ENCODE measurements at regions not wholly inside any gene's neighbourhood (a gene's known extent, or its start where the extent isn't known, plus 50 kb on each side); places are given as distances from the start of the nearest gene placed in this dataset.

GRCh38 chr9:18184401-18184800 lies 289.6 kb upstream of the ADAMTSL1 start:
- in situ Hi-C loops (cut with HindIII; ENCODE audit: extremely low pct_ligation_motif_present, low pct_unique_long_range_greater_than_20kb), result no loop called here
- H3K4me3 ChIP-seq (replicated peaks in 1 of 3; ENCODE audit: insufficient read depth in 1 of 3, low read depth in 2 of 3, low read length in 3 of 3), result no peak overlapping the region
- no peaks in the 10 kb centered on the region for H3K4me1 ChIP-seq (ENCODE audit: insufficient read depth, low read length)
- intact Hi-C loops (cut with micrococcal nuclease; ENCODE audit: unreplicated experiment), result no loop called here
- WGBS (ENCODE audit: low lambda C conversion rate), result 26% methylated on average over 4 of the region's 4 CpGs
- H4K20me1 ChIP-seq (ENCODE audit: insufficient read depth, low read length), result no peaks in the 10 kb centered on the region
- H3K27me3 ChIP-seq (ENCODE audit: control insufficient read depth in 1 of 2, insufficient read depth in 2 of 2, low read length in 2 of 2), result no peaks in the 10 kb centered on the region
- H3K9me3 ChIP-seq (ENCODE audit: low read length), result no peaks in the 10 kb centered on the region
- DNase-seq (ENCODE audit: low spot score), result no peak
- no peak for ATAC-seq
- no peaks in the 10 kb centered on the region for H3K79me2 ChIP-seq (ENCODE audit: insufficient read depth, low read length)
- no peak overlapping the region for H3K27ac ChIP-seq (ENCODE audit: extremely low read length, insufficient read depth, low read length)
- ChIA-PET POLR2A (no interaction called here), CTCF (ENCODE audit: low intra/inter-chr PET ratio, low total read pairs) (no interaction called here)
- H2AFZ ChIP-seq (ENCODE audit: low read length), result no peak overlapping the region
- no peak overlapping the region for H3K4me2 ChIP-seq (ENCODE audit: low read depth, low read length)
- no peak overlapping the region for H3K9ac ChIP-seq (ENCODE audit: insufficient read depth, low read depth, low read length)
- BruUV-seq (replicated peaks), result no TSS peak
- FAIRE-seq, result no peak
- no peaks in the 10 kb centered on the region for H3K36me3 ChIP-seq (replicated peaks in 1 of 2; ENCODE audit: control insufficient read depth in 1 of 2, insufficient read depth in 2 of 2, low read length in 2 of 2)
- TF ChIP-seq ZNF101 (CRISPR knock-in tag; IDR thresholded peaks at IDR 0.05; ENCODE audit: borderline replicate concordance, low read depth) (no peak), ARNT2 (CRISPR knock-in tag; IDR thresholded peaks at IDR 0.05; ENCODE audit: low read depth) (no peak), GATA4 (IDR thresholded peaks at IDR 0.05; ENCODE audit: borderline replicate concordance, low read depth) (no peak), POGK (CRISPR knock-in tag; conservative IDR thresholded peaks at IDR 0.05) (no peak), ZNF550 (CRISPR knock-in tag; IDR thresholded peaks at IDR 0.05; ENCODE audit: borderline replicate concordance) (no peak), SKI (IDR thresholded peaks at IDR 0.05; ENCODE audit: partially characterized antibody) (no peak), ZNF878 (CRISPR knock-in tag; IDR thresholded peaks at IDR 0.05) (no peak), RXRA (CRISPR knock-in tag; IDR thresholded peaks at IDR 0.05) (no peak), AKNA (CRISPR knock-in tag; IDR thresholded peaks at IDR 0.05; ENCODE audit: borderline replicate concordance) (no peak), ZNF264 (CRISPR knock-in tag; IDR thresholded peaks at IDR 0.05) (no peak)
- TF ChIP-seq, protein P1, sequence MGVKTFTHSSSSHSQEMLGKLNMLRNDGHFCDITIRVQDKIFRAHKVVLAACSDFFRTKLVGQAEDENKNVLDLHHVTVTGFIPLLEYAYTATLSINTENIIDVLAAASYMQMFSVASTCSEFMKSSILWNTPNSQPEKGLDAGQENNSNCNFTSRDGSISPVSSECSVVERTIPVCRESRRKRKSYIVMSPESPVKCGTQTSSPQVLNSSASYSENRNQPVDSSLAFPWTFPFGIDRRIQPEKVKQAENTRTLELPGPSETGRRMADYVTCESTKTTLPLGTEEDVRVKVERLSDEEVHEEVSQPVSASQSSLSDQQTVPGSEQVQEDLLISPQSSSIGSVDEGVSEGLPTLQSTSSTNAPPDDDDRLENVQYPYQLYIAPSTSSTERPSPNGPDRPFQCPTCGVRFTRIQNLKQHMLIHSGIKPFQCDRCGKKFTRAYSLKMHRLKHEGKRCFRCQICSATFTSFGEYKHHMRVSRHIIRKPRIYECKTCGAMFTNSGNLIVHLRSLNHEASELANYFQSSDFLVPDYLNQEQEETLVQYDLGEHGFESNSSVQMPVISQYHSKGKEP (CRISPR knock-in tag; IDR thresholded peaks at IDR 0.05), result no peak
- TF ChIP-seq, protein P2, sequence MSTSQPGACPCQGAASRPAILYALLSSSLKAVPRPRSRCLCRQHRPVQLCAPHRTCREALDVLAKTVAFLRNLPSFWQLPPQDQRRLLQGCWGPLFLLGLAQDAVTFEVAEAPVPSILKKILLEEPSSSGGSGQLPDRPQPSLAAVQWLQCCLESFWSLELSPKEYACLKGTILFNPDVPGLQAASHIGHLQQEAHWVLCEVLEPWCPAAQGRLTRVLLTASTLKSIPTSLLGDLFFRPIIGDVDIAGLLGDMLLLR (CRISPR knock-in tag; IDR thresholded peaks at IDR 0.05), result no peak

All from HepG2 (cell line).